ENCODE measurements at regions not wholly inside any gene's neighbourhood (a gene's known extent, or its start where the extent isn't known, plus 50 kb on each side); places are given as distances from the start of the nearest gene placed in this dataset.

GRCh38 chr7:122198581-122198980, 54.5 kb upstream of the AASS start:
- TF ChIP-seq CTCF (IDR thresholded peaks at IDR 0.05; ENCODE audit: insufficient read depth, low read depth, low read length) (no peak), EZH2 (IDR thresholded peaks at IDR 0.05; ENCODE audit: insufficient read depth, low read length) (no peak)

All from astrocyte (in vitro differentiated cells and primary cell).